MM.1S (cell line): ENCODE measurements at regions not wholly inside any gene's neighbourhood (a gene's known extent, or its start where the extent isn't known, plus 50 kb on each side); places are given as distances from the start of the nearest gene placed in this dataset.

Experiments
- EZH2 ChIP-seq: fragments of 300-600 bp; sonication (generic); optimal IDR thresholded peaks from 2 replicates; pipeline ENCODE3; 2017; ENCODE audit warnings: low read depth, mild to moderate bottlenecking, antibody characterized with exemption, low read length, mixed read lengths
- TF ChIP-seq, protein P1 (sequence below): fragments of 300-600 bp; sonication (generic); IDR thresholded peaks from 2 replicates; pipeline ENCODE4 v1.5.1; 2016; ENCODE audit warnings: antibody characterized with exemption, low read length, mixed read lengths

DNA sequence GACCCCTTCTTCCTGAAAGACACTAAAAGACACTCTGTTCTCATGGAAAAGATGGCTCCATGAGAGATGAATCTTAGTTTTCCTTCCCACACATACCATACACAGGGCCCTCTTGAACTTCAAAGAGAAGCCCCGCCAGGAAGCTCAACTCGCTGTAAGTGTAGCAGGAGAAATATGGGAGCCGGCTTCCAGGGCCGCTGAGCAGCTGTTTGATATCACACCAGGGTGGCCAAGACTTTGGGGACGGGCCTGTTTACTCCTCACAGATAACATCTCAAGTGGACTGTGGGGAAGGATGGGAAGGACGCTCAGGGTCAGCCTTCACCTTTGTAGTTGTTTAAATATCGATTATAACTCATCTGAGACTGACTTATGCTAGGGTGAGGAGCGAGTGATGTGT lies 235.5 kb upstream of the TBX3 start:
- TF ChIP-seq, protein P1, sequence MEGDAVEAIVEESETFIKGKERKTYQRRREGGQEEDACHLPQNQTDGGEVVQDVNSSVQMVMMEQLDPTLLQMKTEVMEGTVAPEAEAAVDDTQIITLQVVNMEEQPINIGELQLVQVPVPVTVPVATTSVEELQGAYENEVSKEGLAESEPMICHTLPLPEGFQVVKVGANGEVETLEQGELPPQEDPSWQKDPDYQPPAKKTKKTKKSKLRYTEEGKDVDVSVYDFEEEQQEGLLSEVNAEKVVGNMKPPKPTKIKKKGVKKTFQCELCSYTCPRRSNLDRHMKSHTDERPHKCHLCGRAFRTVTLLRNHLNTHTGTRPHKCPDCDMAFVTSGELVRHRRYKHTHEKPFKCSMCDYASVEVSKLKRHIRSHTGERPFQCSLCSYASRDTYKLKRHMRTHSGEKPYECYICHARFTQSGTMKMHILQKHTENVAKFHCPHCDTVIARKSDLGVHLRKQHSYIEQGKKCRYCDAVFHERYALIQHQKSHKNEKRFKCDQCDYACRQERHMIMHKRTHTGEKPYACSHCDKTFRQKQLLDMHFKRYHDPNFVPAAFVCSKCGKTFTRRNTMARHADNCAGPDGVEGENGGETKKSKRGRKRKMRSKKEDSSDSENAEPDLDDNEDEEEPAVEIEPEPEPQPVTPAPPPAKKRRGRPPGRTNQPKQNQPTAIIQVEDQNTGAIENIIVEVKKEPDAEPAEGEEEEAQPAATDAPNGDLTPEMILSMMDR: no peak
- no peak for TF ChIP-seq EZH2
